Right atrium auricular region (tissue), 2 donors: ENCODE measurements at regions not wholly inside any gene's neighbourhood (a gene's known extent, or its start where the extent isn't known, plus 50 kb on each side); places are given as distances from the start of the nearest gene placed in this dataset.

Experiments used
- DNase-seq: peaks from one replicate; pipeline ENCODE4 v3.0.0-alpha.2; 2019; ENCODE audit warnings: low spot score
- H3K27ac ChIP-seq, 2 donors: fragments of 200-600 bp; sonication (generic); 1 replicate in 1 of 2; 2 replicates in 1 of 2; pipeline ENCODE4 v1.5.1; 2016 to 2019
- H3K27me3 ChIP-seq, 2 donors: fragments of 200-600 bp; sonication (generic); one replicate each; pipeline versions ENCODE4 v1.5.1 to v1.6.0; 2017 to 2019
- H3K36me3 ChIP-seq: fragments of 200-600 bp; sonication (generic); one replicate; pipeline ENCODE4 v1.5.1; 2016
- H3K4me1 ChIP-seq, 2 donors: fragments of 200-600 bp; sonication (generic); one replicate each; pipeline versions ENCODE4 v1.5.1 to v1.6.0; 2017 to 2019
- H3K4me3 ChIP-seq, 2 donors: fragments of 200-600 bp; sonication (generic); 1 replicate in 1 of 2; 2 replicates in 1 of 2; pipeline ENCODE4 v1.5.1; 2017 to 2019; ENCODE audit warnings: mild to moderate bottlenecking in 1 of 2, moderate library complexity in 1 of 2
- H3K9me3 ChIP-seq, 2 donors: fragments of 200-600 bp; sonication (generic); one replicate each; pipeline ENCODE4 v1.5.1; 2019
- TF ChIP-seq, protein P1 (sequence below), 2 donors: fragments of 200-600 bp; sonication (generic); IDR thresholded peaks; one replicate each; pipeline ENCODE4 v1.5.1; 2019; ENCODE audit warnings: antibody characterized with exemption in 2 of 2

DNA sequence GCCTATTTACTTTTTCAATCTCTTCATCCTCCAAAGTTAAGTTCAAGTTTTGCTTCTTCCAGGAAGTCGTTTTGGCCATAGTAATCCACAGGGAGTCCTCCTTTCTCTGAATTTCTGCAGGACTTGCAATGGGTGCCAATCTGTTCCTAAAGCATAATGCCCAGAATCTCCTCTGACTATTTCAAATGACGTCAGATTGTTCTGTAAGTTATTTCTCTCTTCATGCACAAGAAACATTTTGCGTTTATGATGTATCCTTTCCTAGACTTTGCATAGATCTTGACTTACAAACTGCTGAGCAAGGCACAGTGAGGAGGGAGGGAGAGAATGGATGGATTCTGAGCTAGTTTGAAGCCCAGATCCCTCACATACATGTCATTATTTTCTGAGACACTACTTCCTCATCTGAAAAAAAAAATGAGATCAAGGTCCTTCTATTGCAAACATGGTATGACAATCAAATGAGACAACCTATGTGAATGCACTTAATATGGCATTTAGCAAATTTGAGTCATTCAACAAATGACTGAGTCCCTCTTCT is 103.1 kb downstream of the MEX3B start:
- no peaks in the 10 kb centered on the region for H3K27me3 ChIP-seq
- no peak for DNase-seq
- TF ChIP-seq, protein P1, sequence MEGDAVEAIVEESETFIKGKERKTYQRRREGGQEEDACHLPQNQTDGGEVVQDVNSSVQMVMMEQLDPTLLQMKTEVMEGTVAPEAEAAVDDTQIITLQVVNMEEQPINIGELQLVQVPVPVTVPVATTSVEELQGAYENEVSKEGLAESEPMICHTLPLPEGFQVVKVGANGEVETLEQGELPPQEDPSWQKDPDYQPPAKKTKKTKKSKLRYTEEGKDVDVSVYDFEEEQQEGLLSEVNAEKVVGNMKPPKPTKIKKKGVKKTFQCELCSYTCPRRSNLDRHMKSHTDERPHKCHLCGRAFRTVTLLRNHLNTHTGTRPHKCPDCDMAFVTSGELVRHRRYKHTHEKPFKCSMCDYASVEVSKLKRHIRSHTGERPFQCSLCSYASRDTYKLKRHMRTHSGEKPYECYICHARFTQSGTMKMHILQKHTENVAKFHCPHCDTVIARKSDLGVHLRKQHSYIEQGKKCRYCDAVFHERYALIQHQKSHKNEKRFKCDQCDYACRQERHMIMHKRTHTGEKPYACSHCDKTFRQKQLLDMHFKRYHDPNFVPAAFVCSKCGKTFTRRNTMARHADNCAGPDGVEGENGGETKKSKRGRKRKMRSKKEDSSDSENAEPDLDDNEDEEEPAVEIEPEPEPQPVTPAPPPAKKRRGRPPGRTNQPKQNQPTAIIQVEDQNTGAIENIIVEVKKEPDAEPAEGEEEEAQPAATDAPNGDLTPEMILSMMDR (IDR thresholded peaks at IDR 0.05): no peak
- H3K4me3 ChIP-seq: no peak overlapping the region
- H3K4me1 ChIP-seq: no peaks in the 10 kb centered on the region
- no peak overlapping the region for H3K27ac ChIP-seq
- H3K36me3 ChIP-seq: no peaks in the 10 kb centered on the region
- H3K9me3 ChIP-seq: peaks cover 0 to 16% of the 10 kb centered on the region in 2 donors

GRCh38 chr15:81942157-81942556 is 103.7 kb downstream of the MEX3B start:
- Histone ChIP-seq H3K4me3 (no peak overlapping the region), H3K9me3 (peaks cover 0 to 16% of the 10 kb centered on the region in 2 donors), H3K36me3 (no peaks in the 10 kb centered on the region), H3K27ac (no peak overlapping the region), H3K27me3 (no peaks in the 10 kb centered on the region), H3K4me1 (no peaks in the 10 kb centered on the region)
- TF ChIP-seq, protein P1 (IDR thresholded peaks at IDR 0.05): no peak
- DNase-seq: no peak

DNA sequence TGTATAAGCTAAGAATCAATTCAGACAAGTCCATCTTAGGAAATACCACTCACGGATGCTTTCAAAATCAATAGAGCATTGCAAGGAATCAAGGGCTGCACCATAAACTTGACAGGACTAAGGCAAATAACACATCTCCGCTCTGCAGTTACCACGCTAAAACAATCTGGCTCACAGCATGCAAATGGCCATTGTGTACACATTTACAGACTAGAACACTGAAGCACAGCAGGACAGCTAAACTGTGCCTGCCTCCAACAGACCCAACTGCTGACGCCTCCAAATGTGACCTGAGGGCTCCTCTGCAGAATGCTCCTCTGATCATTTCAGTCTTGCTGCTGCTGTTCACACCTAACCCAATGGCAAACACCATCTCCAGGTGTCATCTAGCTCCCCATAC is 104.3 kb downstream of the MEX3B start:
- Histone ChIP-seq H3K4me3 (no peak overlapping the region), H3K9me3 (peaks cover 0 to 16% of the 10 kb centered on the region in 2 donors), H3K27me3 (no peaks in the 10 kb centered on the region), H3K36me3 (no peaks in the 10 kb centered on the region), H3K27ac (no peak overlapping the region), H3K4me1 (no peaks in the 10 kb centered on the region)
- TF ChIP-seq, protein P1 (IDR thresholded peaks at IDR 0.05): no peak
- DNase-seq: no peak

DNA sequence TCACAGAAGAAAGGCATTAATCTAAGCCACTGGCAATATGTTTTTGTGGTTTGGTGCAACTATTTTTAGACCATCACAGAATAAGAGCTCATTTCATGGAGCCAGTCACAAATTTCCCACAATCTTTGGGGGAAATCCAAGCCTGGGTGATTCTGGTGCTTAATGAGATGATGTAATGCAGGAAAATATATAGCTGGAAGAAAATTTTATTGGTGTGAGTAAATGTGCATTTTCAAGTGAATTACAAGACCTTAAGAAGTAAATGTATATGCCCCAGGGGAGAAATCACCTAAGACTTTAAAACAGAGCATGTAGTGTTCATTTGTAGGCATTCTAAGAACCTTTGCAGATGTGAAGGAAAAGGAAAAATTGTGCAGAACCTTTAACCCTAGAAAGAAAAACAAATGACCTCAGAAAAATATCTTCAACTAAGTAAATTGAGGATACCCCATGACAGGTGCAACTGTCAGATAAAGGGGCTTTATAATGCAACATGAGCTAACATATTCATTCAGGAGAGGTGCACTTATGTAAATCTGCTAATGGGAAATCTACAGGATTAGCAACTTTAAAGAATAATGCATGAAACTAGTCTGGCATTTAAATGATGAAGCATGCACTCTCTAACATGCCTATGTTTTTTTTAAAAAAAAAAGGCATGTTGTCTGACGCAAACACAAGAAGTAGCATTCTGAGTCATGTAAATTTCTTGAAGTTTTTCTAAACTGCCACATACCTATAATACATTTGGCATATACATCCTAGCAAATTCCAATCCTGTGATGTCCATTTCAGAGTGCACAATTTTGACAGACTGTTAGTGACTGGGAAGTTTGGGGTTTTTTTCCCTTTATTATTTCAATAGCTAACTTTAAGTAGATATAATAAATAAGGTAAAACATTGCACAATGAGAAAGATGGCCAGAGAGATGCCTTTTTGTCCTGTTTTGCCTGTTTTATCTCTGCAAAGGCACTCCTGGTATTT is 105.1 kb downstream of the MEX3B start:
- Histone ChIP-seq H3K9me3 (peaks cover 0 to 16% of the 10 kb centered on the region in 2 donors), H3K4me3 (no peak overlapping the region), H3K27me3 (no peaks in the 10 kb centered on the region), H3K27ac (no peak overlapping the region), H3K36me3 (no peaks in the 10 kb centered on the region), H3K4me1 (no peaks in the 10 kb centered on the region)
- no peak for DNase-seq
- TF ChIP-seq, protein P1 (IDR thresholded peaks at IDR 0.05): no peak

GRCh38 chr15:81939604-81940440 is 106.0 kb downstream of the MEX3B start:
- H3K9me3 ChIP-seq: peaks cover 0 to 16% of the 10 kb centered on the region in 2 donors
- no peak overlapping the region for H3K27ac ChIP-seq
- H3K4me3 ChIP-seq: no peak overlapping the region
- DNase-seq: no peak
- H3K4me1 ChIP-seq: no peaks in the 10 kb centered on the region
- H3K27me3 ChIP-seq: no peaks in the 10 kb centered on the region
- H3K36me3 ChIP-seq: no peaks in the 10 kb centered on the region
- TF ChIP-seq, protein P1 (IDR thresholded peaks at IDR 0.05): peak; percentile 27 to 65
